HG03571 (cell line): ENCODE measurements at regions not wholly inside any gene's neighbourhood (a gene's known extent, or its start where the extent isn't known, plus 50 kb on each side); places are given as distances from the start of the nearest gene placed in this dataset.

Experiments
- ATAC-seq: cut with Tn5 transposase; IDR thresholded peaks from one replicate; pipeline ENCODE4 v1.9.1; 2021; ENCODE audit not compliant: unreplicated experiment

DNA sequence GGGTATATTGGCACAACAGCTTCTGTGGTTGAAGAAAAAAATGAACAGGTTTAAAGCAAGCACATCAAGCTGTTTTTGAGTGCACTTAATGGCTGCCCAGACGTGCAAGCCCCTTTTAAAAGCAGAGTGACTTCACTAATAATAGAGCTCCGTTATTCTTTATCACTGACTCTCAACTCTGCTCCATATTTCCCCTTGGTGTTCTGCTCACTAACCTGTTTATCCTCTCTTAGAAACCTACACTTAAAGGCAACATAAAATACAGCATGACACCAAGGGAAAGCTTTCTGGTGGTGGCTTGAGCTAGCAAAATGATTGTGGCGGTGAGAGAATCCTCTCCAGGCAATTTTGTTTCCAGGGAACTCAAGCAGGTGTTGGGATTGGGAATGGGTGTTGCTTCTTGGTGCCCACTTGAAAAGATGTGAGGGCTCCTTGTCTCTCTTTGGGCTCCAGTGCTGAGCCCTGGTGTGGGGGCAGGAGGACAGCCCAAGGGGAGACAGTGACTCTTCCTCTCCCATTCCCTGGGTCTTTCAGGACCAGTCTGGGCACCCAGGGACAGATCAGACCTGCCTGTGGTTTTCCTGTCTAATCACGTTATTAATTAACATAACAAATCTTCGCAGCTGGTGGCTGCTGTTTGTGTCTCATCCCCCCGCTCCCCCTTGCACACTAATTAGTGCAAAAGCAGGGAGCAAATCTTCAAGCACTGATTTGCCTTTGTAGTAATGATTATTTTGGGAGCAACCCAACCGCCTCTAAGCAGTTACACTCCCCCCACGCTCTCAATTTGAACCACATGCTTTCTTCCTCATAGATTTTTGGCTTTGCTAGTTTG is 289.4 kb upstream of the CXCR4 start:
- no peak for ATAC-seq

- no peak for ATAC-seq
These were observed 287.0 kb upstream of the CXCR4 start for GRCh38 chr2:136404925-136405324.

DNA sequence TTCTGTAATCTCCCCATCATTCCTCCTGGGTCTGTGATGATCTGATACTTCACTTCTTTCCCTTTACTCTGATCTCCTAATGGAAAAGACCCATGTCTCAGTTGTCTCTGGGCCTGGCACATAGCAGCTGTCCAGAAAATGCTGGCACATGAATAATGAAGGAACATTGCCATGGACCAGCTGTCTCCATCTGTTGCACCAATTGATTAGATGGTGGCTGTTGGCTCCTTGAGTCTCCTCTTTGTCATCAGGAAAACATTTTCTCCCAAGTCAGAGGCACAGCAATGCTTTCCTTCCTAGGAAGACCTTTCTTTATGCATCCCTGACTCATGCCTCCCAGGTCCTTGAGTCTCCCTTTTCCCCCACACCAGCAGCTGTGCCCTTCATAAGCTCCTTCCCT is 286.2 kb upstream of the CXCR4 start:
- no peak for ATAC-seq

DNA sequence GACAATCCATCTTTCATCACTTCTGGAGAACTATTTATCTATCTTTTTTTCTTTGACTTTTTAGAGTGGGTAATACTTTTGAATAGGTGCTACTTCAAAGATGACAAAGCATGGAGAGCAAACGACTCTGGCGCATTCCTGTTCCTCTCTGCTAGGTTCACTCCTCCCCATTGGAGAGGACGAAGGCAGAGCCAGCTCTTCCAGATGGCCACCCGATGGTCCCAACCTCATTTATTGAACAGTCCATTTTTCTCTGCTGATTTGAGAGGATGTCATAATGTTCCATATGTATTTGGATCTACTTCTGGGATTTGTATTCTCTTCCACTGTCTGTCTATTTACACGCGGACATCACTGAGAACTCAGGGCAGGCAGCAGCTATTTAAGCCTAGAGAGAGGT is 284.3 kb upstream of the CXCR4 start:
- ATAC-seq: no peak

- no peak for ATAC-seq
These were observed 281.8 kb upstream of the CXCR4 start for GRCh38 chr2:136399667-136400289.

- no peak for ATAC-seq
These were observed 277.6 kb upstream of the CXCR4 start for GRCh38 chr2:136395582-136395981.

GRCh38 chr2:136394136-136395060 is 276.4 kb upstream of the CXCR4 start:
- ATAC-seq: peak; percentile 48

GRCh38 chr2:136393514-136393913 is 275.6 kb upstream of the CXCR4 start:
- no peak for ATAC-seq

GRCh38 chr2:136392897-136393505 is 275.1 kb upstream of the CXCR4 start:
- no peak for ATAC-seq

- ATAC-seq: peak; percentile 63
These were observed 271.9 kb upstream of the CXCR4 start for GRCh38 chr2:136389809-136390208.

DNA sequence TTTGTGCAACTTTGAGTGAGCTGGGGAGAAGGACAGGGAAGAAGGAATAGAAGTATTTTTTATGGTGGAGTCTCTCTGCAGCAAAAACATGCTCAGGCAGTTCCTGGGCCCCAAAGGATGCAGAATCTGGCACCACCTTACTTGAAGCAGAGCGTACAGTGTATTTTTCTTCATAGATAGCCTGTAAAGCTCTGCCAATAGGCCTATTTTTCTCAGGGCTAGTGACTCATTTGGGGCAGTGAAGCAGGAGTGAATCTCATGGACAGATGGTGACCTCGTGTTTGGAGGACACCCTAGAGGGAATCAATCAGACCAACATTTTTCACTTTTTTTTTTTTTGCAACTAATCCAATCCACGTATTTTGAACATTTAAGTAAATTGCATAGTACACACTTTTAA is 268.1 kb upstream of the CXCR4 start:
- ATAC-seq: no peak

- no peak for ATAC-seq
These were observed 266.8 kb upstream of the CXCR4 start for GRCh38 chr2:136384531-136385303.

- no peak for ATAC-seq
These were observed 265.2 kb upstream of the CXCR4 start for GRCh38 chr2:136383167-136383566.

- peak; percentile 80 for ATAC-seq
These were observed 264.0 kb upstream of the CXCR4 start for GRCh38 chr2:136381722-136382633.

DNA sequence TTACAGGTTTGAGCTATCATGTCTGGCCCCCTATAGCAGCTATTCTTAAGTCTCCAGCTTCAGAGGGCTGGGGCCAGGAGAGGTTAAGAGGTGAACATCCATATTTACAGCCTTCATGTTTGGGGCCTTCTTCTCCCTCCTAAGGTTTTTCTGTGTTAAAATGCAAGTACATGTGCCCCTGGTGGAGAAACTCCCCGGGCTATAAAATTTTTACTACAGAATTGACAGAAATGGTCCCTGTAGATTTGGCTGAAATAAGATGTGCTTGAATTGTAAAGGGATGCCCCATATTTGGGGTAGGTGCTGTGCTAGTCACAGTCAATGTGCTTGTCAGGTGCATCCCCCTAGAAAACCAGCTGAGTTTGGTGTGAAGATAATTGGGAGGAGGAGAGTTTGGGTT is 263.3 kb upstream of the CXCR4 start:
- ATAC-seq: no peak

DNA sequence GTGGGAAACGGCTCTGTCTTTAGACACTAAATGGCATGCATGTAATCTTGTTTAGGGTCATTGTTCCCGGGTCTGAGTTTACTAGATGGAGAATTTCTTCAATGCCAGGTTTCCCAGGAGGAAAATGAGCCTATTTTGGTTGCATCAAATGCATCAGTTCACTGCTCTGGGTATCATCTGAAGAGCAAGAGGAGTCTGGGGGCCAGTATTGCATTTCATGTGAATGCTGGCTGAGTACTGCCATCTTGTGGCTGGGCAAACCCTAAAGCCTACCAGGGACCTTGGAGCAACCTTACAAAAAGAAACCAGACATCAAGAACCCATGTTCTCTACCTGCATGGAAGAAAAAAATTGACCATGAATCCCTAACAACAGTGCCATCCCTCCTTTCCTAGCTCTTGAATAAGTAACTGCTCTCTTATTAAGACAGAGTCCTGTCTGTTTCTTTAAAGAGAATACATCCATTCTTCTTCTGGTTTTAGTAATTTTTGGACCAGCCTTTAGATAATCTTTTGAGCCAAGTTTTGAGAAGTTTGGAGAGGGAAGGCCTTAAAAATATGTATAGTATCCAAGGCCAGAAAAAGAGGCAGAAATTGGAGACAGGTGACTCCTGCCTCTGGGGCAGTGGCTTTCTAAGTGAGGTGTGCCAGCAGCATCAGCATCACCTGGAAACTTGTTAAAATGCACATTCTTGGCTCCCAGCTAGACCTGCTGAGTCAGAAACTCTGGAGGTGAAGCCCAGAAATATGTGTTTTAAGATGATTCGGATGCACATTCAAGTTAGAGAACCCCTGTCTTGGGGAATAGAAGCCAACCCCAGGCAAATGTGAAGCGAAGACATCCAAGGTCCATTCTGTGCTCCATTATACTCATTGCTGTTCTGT is 261.0 kb upstream of the CXCR4 start:
- ATAC-seq: no peak

DNA sequence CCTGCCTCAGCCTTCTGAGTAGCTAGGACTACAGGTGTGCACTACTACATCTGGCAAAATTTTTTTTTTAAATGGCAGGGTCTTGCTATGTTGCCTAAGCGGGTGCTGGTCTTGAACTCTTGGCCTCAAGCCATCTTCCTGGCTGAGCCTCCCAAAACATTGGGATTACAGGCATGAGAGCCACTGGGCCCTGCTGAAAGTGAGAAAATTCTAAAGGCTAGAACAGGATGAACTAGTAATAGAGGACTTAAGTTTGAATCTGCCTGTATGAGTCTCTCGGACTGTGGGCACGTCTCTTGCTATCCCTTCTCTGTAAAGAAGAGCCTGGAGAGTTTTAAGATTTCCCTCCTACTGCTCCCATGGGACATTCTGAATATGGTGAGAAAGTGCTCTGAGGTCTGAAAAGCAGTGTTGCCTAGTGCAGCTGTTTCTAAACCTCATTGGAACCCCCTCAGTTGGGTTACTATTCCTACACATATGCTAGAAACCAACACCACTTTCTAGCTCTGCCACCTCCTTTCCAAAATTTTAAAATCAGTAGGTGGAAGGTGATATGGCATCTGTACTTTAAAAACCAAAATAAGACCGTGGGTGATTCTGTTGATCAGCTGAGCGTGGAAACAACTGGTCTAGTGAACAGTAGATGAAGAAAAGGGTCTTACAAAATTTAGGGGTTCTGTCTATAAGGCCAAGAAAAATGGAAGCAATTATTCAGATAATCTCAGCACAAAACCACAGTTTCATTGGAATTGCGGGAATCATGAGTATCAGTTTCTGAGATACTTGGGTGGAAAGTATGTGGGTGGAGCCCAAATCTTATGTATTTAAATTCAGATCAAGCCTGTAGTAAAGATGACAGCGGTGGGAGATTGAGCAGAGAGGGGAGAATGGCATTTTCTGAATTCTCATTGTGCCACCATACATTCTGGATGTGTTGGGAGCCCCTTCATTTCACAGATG is 259.8 kb upstream of the CXCR4 start:
- ATAC-seq: no peak
